KG1 (cell line): ENCODE measurements at regions not wholly inside any gene's neighbourhood (a gene's known extent, or its start where the extent isn't known, plus 50 kb on each side); places are given as distances from the start of the nearest gene placed in this dataset.

Source experiments
- DNase-seq: peaks from one replicate; lab custom pipeline; 2025; lab: John Stamatoyannopoulos, UW

DNA sequence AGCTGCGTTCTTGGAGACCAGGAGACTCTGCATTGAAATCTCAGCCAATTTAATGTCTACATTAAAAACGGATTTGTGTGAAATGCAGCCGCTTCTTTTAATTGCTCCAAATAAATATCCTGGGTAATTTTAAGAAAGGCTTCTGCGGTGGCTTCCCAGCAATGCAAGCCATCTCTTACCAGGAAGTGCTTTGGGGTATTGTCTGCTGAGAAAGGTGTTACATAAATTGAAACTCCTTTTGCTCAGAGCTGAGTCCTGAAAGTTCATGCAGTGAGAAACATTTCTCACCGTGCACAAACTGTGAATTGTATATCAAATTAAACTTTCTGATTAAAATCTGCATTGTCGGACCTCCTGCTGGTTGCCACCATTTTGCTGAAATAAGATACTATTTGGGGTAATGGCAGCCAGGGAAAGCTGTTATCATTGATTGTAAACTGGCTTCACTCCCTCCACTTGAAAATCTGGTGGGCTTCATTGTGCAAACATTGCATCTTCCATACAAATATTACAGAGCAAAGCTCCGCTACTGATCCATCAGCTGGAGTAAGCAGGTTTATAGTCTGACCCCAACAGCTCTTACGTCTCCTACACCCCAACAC lies 59.5 kb downstream of the ZIC5 start:
- no peak for DNase-seq

DNA sequence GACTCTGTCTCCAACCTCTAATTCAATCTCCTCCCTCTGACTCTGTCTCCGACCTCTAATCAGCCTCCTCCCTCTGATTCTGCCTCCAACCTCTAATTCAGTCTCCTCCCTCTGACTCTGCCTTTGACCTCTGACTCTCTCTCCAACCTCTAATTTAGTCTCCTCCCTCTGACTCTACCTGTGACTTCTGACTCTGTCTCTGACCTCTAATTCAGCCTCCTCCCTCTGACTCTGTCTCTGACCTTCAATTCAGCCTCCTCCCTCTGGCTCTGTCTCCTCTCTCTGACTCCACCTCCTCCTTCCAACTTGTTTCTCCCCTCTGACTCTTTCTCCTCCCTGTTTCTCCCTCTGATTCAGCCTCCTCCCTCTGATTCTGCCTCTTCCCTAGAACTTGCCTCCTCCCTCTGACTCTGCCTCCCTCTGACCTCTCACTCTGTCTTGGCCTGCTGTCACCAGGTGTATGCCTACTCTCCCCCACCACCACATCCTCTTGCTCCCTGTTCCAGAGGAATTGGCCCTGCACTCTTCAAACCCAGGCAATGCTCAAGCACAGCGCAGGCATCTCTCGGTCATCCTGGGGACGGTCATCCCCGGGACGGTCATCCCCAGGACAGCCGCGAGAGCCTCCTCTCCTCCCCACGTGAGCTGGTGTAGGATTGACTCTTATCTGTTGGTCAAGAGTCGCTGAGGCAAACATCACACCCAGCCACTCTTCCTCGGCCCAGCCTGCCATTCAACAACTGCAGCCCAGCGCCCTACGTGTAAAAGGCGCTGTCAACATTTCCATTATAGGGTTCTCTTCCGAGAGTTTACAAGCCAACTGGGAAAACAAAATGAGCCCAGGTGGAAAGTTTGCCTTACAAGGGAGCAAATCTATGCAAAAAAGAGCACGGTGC lies 60.2 kb downstream of the ZIC5 start:
- DNase-seq, result no peak

DNA sequence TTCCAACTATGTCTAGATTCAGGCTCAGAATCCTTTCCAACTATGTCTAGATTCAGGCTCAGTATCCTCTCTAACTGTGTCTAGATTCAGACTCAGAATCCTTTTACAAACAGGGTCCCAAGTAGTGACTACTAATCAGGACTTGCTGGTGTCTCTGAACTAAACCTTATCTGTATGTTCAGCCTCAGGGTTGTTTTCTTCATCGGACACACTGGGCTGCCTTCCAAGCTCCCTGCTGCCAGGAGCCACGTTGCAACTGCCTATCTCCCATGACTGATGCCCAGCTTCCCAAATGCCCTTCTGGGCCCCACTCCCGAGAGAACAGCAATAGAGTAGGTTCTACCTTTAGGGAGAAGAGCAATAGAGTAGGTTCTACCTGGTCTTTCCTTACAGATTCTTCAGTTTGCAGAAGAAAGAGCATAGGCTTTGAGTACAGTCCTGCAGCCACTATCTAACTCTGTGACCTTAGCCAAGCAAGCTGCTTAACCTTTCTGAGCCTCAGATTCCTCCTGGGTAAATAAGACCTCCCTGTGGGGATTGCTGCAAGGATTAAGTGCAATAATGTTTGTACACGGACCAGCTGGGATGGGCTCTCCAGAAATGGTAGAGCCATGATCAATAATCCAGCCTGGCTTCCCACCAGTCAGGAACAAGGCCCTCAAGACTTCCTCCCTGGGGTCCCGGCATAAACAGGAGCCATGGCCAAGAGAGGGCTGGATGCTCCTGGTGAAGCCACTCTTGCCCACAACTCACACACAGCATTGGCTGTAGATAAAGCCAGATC lies 61.5 kb downstream of the ZIC5 start:
- no peak for DNase-seq

DNA sequence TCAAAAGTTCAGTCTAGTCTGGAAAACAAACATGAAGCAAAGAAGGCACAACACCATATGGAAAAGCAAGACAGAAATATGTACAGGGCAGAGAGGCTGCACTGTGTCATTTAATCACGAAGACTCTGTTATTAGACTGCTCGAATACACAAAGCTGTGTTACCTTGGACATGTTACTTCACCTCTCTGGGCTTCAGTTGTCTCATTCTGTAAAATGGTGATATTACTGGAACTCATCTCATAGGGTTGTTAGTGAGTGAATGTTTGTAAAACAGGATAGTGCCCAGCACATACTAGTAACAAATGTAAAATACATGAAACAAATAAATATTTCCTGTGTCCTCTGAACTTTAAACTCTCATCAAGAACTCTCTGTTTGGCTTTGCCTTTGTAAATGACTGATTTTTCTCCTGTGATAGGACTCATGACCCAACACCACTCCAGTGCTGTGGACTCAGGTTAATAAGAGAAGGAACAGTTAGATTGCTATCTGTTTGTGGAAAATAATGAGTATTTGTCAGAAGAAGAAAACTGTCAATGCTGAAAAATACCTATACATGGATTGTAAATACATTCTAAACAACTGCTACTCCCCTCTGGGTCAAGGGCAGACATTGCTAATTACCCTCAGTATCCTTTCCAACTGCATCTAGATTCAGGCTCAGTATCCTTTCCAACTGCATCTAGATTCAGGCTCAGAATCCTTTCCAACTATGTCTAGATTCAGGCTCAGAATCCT lies 62.3 kb downstream of the ZIC5 start:
- no peak for DNase-seq

DNA sequence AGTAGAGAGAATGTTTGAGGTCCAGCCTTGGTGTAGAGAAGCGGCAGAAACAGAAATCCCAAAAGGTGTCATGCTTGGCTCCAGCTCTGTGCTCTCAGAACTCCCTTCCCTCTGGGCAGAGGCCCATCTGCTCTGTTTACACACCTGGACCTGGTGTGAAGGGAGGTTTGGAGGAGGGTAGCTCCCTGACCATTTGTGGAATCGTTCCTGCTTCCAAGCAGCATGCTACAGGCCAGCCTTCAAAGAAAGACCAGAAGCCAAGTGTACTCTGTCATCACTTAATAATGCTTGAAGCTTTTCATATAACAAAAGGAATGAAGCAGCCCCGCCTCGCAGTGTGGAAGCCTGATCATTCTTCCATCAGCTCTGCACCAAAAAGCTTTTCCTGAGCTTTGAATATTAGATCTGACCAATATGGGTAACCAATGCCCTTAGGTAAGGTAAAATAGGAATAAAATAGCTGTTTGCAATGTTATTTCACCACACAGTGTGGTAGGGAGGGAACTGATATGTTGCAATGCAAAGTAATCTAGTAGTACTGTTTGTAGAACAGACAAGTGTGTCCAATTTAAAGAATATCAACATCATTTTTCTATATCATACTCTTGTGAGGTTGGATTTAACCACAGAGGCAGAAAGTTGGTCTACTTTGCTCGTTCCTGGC lies 63.3 kb downstream of the ZIC5 start:
- DNase-seq, result no peak

DNA sequence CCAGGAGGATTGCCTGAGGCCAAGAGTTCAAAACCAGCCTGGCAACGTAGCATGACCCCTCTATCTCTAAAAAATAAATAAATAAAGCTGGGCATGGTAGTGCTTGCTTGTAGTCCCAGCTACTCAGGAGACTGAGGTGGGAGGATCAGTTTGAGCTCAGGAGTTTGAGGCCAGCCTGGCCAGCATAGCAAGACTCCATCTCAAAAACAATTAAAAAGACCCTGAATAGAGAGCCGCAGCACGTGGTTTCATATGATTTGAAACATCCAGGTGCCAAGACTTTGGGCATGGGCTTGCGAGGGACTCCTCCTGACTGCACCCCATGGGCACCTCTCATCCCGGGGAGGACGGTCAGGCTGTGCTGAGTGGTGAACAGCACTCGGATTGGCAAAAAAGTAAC lies 63.9 kb downstream of the ZIC5 start:
- DNase-seq, result no peak

DNA sequence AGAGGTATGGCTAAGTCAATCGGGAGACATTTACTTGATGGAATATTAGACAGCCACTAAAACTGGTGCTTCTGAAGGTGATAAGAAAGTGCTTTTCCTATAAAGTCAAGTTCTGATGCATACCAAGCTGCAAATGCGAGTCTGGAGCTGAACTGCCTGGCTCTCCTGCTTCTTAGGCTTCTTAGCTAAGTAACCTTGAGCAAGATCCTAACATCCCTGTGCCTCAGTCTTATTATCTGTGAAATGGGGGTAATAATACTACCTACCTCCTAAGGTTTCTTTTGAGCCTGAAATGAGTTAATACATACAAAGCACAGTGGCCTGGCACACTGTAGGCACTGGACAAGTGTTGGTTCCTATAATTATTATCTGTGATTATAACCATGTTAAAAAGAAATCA lies 64.5 kb downstream of the ZIC5 start:
- DNase-seq, result no peak

DNA sequence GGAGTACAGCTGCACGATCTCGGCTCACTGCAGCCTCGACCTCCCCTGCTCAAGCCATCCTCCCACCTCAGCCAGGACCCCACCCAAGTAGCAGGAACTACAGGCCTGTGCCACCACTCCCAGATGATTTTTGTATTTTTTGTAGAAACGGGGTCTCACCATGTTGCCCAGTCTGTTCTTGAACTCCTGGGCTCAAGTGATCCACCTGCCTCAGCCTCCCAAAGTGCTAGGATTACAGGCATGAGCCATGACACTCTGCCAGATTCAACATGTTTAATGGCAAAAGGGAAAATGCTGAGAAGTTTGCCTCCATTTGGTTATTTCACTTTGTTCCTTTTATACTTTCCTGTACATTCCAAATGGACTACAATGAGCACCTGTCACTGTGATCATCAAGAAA lies 65.8 kb downstream of the ZIC5 start:
- DNase-seq, result no peak

DNA sequence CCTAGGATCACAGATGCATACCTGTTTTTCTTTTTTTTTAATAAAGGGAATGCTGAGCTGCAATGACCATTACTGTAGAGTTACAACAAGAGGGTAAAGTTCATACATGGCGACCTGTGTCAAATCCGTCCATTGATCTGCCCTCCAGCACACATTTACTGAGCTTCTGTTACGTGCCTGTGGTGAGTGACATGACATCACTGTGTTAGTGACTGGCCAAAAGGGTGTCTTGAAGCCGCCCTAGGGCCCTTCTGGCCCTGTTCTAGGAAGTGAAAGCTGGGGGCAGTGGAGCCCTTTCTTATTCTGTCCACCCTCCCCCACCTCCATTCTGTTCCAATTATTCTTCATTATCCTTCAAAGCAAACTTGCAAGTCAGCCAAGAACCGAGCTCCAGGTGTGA lies 66.3 kb downstream of the ZIC5 start:
- DNase-seq, result no peak

DNA sequence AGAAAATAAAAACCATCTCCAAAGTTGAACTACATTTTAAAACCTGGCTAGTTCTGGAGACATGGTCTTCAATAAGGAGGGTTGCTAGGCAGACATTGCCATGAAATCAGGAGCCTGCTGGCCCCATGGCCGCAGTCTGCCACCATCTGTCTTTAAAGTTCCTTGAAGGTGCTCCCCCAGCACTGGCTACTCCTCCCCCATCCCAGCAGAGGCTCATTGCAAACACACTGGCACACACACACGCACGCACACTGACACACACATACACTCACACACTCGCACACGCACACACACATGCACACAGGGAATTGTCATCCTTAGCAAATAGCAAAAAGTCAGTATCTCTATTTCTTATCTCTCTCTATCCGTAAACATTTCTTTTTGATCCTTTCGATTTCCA lies 68.4 kb downstream of the ZIC5 start:
- DNase-seq, result no peak

DNA sequence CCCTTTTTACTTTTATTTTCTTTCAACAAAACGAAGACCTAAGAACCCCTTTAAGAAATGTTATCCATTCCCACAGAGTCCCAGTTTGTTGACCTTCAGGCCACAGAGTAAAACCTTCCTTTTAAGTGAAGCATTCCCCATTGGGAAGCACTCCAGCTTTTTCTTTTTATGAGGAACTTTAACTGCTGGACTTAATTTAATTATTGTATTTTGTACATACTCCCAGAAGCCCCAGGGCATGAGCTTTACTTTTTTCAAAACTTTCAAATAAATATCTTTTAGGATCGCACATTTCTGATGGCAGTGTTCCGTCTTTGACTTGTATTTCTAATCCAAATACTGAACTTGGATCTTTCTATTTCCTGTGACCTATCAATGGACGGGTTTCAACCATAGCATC lies 68.9 kb downstream of the ZIC5 start:
- DNase-seq, result no peak

DNA sequence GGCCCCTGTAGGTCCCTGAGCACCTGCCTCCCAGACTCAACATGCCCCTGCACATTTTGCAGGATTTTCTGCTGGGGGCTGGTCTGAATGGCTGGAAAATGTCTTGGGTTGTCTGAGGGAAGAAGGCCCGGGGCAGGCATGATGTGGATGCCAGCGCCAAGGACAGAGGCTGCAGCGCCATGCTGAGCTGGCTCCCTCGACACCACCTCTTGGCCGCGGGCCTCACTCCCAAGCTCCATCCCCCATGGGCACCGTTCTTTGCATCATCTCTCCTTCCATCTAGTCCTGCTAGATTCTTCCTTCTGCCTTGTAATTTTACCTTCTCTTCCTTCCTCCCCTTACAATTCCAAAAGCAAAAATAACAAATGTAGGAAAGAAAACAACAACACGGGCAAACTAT lies 70.6 kb downstream of the ZIC5 start:
- DNase-seq, result no peak

DNA sequence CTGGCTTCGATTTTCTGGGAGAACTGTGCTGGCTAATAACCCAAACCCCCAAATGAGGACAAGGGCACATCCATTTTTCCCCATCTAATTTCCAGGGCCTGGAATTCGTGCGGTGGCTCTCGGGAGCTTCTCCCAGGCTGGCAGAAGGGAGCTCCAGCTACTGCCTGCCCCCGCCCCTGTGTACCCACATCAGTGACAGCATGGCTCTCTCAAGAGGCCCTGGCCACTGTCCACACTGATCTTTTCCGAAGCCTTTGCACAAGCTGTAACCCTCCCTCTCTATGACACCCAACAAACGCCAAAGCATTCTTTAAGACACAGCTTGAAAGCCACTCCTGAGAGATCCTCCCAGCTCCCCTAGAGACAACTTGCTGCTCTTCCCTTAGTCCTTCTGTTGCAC lies 73.1 kb downstream of the ZIC5 start:
- DNase-seq, result no peak

DNA sequence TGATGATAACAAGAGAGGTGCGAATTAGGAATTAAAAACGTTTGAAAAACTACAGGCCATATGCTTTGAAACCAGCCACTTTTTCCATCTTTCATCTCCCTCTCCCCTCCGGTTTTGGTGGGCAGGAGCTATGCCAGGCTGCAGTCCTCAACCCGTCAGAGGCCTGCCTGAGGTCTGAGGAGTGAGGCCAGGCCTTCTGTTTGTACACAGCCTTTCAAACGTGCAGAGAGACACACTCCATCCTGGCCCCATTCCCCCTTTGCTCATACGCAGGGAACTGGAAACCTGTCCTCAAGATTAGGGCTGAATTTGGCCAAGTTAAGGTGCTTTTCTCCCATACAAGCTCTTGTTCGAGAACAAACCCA lies 74.5 kb downstream of the ZIC5 start:
- no peak for DNase-seq

DNA sequence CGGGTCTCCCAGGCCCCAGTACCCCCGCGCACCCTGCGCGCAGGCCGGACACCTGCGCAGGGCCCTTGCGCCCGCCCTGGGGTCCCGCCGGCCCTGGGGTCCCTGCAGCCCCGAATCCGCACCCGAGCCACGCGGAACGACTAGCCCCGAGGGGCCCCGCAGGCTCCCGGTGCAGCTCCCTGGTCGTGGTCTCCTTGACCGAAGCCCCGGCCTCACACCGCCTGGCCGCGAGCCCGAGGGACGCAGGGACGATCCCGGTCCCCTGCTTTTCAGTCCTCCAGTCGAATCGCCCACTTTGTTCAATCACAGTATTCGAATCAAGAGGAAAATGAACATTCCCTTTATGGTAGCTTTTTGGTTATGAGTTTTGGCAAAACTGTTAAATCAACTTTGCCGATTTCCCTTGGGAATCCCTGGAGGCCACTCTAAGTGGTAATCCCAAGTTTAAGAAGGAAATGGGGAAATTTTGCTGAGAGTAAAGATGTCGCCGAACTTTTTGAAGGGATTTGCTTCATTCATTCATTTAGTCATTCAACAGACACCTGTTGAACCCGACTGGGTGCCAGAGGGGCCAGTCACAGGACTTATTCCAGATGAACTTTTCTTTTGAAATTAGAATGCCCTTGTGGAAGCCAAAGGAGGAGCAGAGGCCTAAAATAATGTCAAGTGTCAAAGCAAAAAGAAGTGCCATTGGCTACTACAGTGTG lies 75.0 kb downstream of the ZIC5 start:
- no peak for DNase-seq

DNA sequence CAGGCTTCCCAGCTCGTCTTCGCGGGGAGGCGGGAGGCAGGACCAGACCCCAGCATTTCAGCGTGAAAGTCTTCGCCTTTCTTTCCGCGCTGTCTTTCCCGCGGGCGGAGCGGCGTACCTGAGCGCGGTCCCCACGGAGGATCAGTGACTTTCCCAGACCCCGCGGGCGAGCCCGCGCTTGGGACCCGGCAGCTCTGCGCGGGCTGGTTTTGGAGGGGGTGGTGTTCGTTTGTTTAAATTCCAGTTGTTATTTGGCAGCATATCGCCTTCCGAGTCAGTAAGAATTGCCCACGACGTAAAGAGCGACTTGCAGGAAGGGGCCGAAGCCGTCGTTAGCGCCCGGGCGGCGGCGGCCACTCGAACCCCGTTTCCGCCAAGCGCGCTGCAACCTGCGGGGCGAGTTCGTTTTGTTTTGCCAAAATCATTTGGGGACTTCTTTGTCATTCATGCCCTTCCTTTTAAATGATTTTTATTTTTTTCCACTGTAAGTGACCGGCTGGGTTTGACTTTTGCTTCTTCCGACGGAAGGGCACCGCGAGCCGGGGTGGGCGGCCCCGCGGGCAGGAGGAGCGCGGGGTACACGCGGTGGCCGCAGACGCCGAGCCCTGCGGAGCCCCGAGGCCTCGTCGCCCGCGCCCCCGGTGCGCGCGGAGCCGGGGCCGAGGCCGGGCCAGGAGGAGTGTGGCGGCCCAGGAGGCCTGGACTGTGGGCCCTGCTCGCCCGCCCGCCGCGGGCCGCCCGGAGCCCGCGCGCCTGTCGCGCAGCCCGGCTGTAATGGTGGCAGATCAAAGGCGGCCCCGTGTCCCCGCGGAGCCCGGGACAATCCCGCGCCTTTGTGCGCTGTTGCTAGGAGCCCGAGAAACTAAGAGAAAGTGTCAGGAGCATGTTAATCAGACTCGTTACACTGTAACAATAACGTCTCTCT lies 75.9 kb downstream of the ZIC5 start:
- no peak for DNase-seq

DNA sequence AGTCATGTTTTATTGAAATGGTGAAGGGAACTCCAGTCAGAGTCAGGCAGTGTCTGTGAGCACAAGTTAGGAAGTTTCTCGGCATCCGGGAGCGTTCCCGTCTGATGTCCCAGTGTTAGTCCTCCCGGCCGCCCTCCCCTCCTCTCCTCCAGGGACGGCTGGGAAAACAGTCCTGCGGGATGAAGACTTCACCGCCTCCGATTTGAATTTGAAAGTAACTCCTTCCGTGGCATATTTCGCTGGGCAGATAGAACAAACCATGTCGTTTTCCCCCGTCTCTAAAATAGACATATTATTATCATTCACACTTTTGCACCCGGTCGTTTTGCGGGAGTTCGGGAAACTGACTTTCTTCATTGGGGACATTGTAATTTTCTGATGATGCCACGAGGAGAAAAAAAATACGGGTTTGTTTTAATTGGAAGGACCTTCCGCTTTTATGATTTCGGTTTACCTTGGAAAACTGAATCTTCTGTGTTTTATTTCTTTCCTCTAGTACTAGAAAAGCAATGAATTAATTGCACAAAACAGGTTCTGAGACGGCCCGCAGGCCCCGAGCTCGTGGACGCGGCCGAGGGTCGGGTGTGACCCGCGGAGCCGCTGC lies 76.6 kb downstream of the ZIC5 start:
- peak; percentile 5 for DNase-seq

DNA sequence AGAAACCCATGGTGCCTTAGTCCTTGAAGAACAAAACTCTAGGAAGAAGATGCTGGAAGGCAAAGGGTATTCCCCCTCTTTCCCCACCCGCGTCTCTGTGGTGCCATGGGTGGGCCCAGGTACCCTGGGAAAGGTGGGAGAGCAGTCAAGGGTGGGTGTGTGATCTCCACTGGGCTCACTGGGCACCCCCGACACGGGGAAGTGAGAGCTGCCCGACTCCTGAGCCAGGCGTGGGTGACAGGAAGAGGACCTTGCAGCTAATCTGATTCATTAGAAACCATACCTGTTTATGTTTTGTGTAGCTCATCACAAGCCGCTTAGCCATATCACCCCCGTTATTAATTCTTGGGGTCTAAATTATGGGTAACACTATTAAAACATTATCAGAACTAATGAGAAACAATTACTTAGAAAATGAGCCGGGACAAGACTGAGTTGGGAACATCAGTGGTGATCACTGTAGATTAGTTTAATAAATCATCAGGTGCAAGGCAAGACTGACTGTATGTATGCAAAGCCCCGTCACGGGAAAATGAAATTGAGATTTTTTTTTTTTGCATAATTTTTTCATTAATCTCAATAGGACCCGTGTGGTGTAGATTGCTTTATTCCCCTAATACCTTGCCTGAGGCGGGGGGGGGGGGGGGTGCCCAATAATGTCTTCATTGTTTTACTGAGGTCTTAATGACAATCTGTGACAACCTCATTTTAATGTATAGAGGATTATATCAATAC lies 77.3 kb downstream of the ZIC5 start:
- no peak for DNase-seq

DNA sequence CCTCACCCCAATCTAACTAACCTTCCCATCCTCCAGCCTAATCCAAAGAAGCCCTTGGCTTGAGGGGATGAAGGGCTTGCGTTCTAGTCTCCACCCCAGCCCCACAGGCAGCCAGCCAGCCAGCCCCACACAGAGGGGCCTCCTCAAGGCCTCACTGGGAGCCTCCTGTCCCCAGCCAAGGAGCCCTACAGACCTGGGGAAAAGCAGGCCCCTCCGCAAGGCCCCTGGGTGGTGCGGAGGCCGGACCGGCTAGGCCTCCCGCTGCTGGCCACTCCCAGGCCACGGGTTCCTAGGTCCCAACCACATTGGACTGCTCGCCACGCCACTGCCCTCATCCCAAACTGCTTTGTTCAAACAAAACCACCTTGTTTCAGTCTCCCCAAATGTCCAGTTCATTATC lies 78.0 kb downstream of the ZIC5 start:
- no peak for DNase-seq
